Keratinocyte (primary cell): ENCODE measurements at regions not wholly inside any gene's neighbourhood (a gene's known extent, or its start where the extent isn't known, plus 50 kb on each side); places are given as distances from the start of the nearest gene placed in this dataset.

Source experiments
- EZH2 ChIP-seq: IDR thresholded peaks from one replicate; pipeline ENCODE4 v1.6.1; 2012; ENCODE audit warnings: inconsistent platforms, mild to moderate bottlenecking, low read length, moderate library complexity
- TF ChIP-seq, protein P1 (sequence below), 3 experiments: IDR thresholded peaks in 1 of 3; conservative IDR thresholded peaks in 1 of 3; optimal IDR thresholded peaks in 1 of 3; 2 replicates in 2 of 3; 3 replicates in 1 of 3; pipeline versions ENCODE3 to v1.5.1; 2011; ENCODE audit warnings: low read length in 3 of 3, mild to moderate bottlenecking in 3 of 3, moderate library complexity in 2 of 3, control low read depth in 1 of 3, inconsistent platforms in 1 of 3; ENCODE audit not compliant: insufficient read depth in 2 of 3; ENCODE audit errors: extremely low read depth in 1 of 3

DNA sequence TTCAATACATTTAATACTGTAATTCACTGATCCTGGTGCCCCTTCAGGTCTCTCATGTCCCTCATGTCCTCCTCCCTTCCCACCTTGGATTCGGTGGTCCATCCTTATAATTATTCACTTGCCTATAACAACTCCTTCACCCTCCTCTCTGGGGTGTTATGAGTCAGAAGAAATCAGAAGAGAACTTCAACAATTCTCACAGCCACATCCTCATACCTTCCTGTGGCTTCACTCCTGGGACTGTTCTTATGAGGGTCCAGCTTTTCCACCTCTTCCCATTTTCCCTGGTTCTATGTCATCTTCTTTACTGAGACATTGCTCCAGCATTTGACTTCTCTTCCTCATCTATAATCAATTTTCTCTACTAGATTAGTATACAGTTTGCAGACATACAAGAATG, 406.1 kb downstream of the NR2F1-AS1 start:
- TF ChIP-seq, protein P1, sequence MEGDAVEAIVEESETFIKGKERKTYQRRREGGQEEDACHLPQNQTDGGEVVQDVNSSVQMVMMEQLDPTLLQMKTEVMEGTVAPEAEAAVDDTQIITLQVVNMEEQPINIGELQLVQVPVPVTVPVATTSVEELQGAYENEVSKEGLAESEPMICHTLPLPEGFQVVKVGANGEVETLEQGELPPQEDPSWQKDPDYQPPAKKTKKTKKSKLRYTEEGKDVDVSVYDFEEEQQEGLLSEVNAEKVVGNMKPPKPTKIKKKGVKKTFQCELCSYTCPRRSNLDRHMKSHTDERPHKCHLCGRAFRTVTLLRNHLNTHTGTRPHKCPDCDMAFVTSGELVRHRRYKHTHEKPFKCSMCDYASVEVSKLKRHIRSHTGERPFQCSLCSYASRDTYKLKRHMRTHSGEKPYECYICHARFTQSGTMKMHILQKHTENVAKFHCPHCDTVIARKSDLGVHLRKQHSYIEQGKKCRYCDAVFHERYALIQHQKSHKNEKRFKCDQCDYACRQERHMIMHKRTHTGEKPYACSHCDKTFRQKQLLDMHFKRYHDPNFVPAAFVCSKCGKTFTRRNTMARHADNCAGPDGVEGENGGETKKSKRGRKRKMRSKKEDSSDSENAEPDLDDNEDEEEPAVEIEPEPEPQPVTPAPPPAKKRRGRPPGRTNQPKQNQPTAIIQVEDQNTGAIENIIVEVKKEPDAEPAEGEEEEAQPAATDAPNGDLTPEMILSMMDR (optimal IDR thresholded peaks at IDR 0.05 in 1 of 3, IDR thresholded peaks at IDR 0.05 in 1 of 3, conservative IDR thresholded peaks at IDR 0.05 in 1 of 3; ENCODE audit: extremely low read depth in 1 of 3, insufficient read depth in 2 of 3, low read length in 3 of 3), result no peak
- TF ChIP-seq EZH2, result no peak
